Left hindlimb (tissue), 1 donor: ENCODE measurements at regions not wholly inside any gene's neighbourhood (a gene's known extent, or its start where the extent isn't known, plus 50 kb on each side); places are given as distances from the start of the nearest gene placed in this dataset.

Experiments used
- DNase-seq: peaks from one replicate; pipeline ENCODE4 v3.0.0-alpha.2; 2018

- no peak for DNase-seq
Measured at GRCh38 chr3:90241481-90241880, 1134.1 kb downstream of the EPHA3 start.

- no peak for DNase-seq
Measured at GRCh38 chr3:90253131-90253530, 1145.7 kb downstream of the EPHA3 start.

GRCh38 chr3:90261481-90262433, 1154.3 kb downstream of the EPHA3 start:
- no peak for DNase-seq
